ENCODE measurements at regions not wholly inside any gene's neighbourhood (a gene's known extent, or its start where the extent isn't known, plus 50 kb on each side); places are given as distances from the start of the nearest gene placed in this dataset.

DNA sequence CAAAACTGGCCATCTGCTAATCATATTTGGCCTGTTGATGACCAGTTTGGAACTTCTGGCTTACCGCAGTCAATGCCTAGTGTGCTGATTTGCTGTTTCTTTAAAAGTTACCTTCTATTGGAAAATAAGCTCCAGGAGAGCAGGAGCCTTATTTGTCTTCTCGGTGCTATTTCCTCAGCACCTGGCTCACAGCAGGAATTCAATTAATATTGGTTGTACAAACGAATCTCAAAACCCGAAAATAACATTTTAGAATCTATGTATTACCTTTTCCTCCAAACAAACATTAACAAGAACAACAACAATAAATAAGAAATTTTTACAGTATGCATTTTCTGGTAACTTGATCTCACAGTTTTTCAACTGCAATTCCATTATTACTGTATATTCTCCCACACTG, 1080.7 kb upstream of the MAP3K7 start:
- TF ChIP-seq, protein P1, sequence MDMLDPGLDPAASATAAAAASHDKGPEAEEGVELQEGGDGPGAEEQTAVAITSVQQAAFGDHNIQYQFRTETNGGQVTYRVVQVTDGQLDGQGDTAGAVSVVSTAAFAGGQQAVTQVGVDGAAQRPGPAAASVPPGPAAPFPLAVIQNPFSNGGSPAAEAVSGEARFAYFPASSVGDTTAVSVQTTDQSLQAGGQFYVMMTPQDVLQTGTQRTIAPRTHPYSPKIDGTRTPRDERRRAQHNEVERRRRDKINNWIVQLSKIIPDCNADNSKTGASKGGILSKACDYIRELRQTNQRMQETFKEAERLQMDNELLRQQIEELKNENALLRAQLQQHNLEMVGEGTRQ (IDR thresholded peaks at IDR 0.05), result no peak
- TF ChIP-seq POLR2A (IDR thresholded peaks at IDR 0.05; ENCODE audit: low read length) (no peak), RAD21 (conservative IDR thresholded peaks at IDR 0.05 in 1 of 2, IDR thresholded peaks at IDR 0.05 in 1 of 2) (no peak)
- TF ChIP-seq, protein P2, sequence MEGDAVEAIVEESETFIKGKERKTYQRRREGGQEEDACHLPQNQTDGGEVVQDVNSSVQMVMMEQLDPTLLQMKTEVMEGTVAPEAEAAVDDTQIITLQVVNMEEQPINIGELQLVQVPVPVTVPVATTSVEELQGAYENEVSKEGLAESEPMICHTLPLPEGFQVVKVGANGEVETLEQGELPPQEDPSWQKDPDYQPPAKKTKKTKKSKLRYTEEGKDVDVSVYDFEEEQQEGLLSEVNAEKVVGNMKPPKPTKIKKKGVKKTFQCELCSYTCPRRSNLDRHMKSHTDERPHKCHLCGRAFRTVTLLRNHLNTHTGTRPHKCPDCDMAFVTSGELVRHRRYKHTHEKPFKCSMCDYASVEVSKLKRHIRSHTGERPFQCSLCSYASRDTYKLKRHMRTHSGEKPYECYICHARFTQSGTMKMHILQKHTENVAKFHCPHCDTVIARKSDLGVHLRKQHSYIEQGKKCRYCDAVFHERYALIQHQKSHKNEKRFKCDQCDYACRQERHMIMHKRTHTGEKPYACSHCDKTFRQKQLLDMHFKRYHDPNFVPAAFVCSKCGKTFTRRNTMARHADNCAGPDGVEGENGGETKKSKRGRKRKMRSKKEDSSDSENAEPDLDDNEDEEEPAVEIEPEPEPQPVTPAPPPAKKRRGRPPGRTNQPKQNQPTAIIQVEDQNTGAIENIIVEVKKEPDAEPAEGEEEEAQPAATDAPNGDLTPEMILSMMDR (IDR thresholded peaks at IDR 0.05), result no peak
